Stimulated activated memory B cell treated with anti-CD40 and anti-IgM and Interleukin-4, amounts not matched to agents 10 μg/mL and 1 μg/mL and 100 μg/mL, for 72 hours (primary cell): ENCODE measurements at regions not wholly inside any gene's neighbourhood (a gene's known extent, or its start where the extent isn't known, plus 50 kb on each side); places are given as distances from the start of the nearest gene placed in this dataset.
"Not testable (repeated sequence)": the region's sequence is repeated elsewhere in the genome, so short reads cannot be mapped to it uniquely, and the experiment has no call there.

Source experiments
- ATAC-seq: fragments of 150-1000 bp; cut with Tn5 transposase; 2 replicates; pipeline ENCODE4 v1.10.0; 2021
- H3K27ac Mint-ChIP-seq: one replicate; pipeline ENCODE4 v1.8.0; 2022; ENCODE audit warnings: mild to moderate bottlenecking, mixed read lengths
- H3K27me3 Mint-ChIP-seq: one replicate; pipeline ENCODE4 v1.8.0; 2022; ENCODE audit warnings: mixed read lengths
- H3K36me3 Mint-ChIP-seq: one replicate; pipeline ENCODE4 v1.8.0; 2022; ENCODE audit warnings: mixed read lengths
- H3K4me1 Mint-ChIP-seq: one replicate; pipeline ENCODE4 v1.8.0; 2022; ENCODE audit warnings: mixed read lengths
- H3K4me3 Mint-ChIP-seq: one replicate; pipeline ENCODE4 v1.8.0; 2022; ENCODE audit warnings: mild to moderate bottlenecking, moderate library complexity, mixed read lengths
- H3K9me3 Mint-ChIP-seq: one replicate; pipeline ENCODE4 v1.8.0; 2022; ENCODE audit warnings: mixed read lengths

DNA sequence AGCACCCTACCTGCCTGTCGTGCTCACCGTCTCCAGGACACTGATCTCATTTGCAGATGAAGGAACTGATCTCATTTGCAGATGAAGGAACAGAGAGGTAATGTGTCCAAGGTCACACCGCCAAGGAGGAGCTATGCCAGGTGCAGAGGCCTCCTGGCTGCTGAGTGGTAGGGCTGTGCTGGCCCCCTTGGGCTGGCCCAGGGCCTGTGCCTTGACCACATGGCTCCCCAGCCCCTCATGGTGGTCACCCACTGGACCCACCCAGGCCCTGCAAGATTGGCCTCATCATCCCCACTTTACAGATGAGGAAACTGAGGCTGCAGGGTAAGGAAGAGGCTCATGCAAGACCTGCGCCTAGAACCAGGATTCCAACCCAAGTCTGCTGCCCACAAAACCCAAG lies 628.3 kb downstream of the MATN1 start:
- H3K9me3 Mint-ChIP-seq: peaks cover 25% of the 10 kb centered on the region

DNA sequence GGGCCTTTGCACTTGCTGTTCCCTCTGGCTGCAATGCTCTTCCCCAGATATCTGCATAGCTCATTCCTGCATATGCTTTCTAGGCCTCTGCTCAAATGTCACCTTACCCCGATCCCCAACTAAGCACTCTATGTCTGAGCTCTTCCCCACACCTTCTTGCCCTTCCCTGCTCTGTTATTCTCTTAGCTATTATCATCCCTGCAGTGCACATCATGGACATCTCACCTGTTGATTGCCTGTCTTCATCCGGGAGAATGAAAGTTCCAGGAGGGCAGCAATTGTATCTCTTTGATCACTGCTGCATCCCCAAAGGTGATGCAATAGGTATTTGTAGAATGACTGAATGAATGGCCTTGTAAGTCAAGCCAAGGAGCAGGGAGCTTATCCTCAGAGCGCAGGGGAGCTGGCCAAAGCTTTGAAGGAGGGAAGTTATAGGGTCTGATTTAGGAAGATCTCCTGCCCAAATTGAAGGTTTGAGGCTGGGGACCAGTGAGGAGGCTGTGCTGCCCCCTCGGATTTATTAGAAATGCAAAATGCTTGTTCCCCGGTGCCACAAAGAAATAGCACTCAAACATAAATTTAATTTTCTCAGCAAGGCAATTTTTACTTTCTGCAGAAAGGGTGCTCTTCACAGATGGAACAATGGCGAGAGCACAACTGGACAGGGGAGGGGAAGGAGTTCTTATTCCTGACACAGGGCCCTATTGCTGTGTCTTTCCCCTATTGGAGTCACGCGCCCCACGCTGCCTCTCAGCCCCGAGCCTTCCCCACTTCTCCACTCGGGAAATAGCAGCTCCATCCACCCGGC lies 631.1 kb downstream of the MATN1 start:
- H3K27ac Mint-ChIP-seq: no peak overlapping the region
- no peaks in the 10 kb centered on the region for H3K36me3 Mint-ChIP-seq
- ATAC-seq: no peak
- peaks cover 27% of the 10 kb centered on the region for H3K27me3 Mint-ChIP-seq
- H3K4me3 Mint-ChIP-seq: no peak overlapping the region
- H3K4me1 Mint-ChIP-seq: no peaks in the 10 kb centered on the region
- peaks cover 26% of the 10 kb centered on the region for H3K9me3 Mint-ChIP-seq

More for the DNA sequence above, 628.3 kb downstream of the MATN1 start:
- Mint-ChIP-seq H3K27ac (no peak overlapping the region), H3K4me3 (no peak overlapping the region), H3K36me3 (no peaks in the 10 kb centered on the region), H3K27me3 (peaks cover 8% of the 10 kb centered on the region), H3K4me1 (no peaks in the 10 kb centered on the region)
- no peak for ATAC-seq

DNA sequence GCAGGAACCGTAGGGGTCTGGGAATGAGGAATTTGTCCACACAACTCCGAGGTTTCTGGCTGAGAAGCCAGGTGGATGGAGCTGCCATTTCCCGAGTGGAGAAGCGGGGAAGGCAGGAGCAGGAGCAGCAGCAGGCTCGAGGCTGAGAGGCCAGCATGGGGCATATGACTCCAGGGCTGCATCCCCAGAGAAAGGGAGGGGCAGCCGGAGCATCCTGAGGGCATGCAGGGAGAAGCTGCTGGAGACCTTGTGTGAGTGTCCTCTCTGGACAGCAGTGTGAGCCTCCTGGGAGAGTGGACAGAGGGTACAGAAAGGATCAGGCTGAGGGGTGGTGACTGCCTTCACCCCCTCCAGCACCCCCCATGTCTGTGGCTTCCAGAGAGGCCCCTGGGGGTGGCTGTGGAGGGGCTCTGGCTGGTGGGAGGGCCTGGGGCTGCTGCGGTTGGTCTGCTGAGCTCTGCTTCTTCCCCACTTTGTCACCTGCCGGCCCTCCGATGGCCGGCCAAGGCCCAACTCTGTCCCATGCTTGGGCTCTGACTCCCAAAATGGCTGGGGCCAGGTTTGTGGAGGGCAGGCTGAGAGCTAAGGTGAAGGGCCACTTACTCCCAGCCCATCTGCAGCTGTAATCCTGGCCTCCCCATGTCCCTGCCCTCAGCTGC lies 633.1 kb downstream of the MATN1 start:
- no peaks in the 10 kb centered on the region for H3K4me1 Mint-ChIP-seq
- peaks cover 26% of the 10 kb centered on the region for H3K9me3 Mint-ChIP-seq
- peaks cover 41% of the 10 kb centered on the region for H3K27me3 Mint-ChIP-seq
- H3K36me3 Mint-ChIP-seq: no peaks in the 10 kb centered on the region
- no peak overlapping the region for H3K4me3 Mint-ChIP-seq
- no peak for ATAC-seq
- no peak overlapping the region for H3K27ac Mint-ChIP-seq

DNA sequence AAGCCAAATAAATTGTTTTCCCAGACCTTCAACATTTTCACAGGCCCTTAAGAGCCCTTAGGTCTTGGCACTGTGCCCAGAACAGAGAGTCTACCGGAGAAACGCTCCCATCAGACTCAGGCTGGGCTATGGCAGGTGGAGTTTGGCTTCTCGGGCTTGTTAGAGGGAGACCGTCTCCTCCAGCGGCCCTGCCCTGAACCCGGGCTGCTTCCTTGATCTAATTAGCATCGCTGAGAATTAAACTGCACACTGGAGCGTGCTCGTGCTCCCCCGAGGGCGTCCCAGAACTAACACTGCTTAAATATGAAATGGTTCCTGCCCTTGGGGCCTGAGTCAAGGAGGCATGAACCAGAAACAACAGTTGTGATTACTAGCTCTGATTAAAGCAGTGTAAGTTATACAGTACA lies 634.4 kb downstream of the MATN1 start:
- peaks cover 26% of the 10 kb centered on the region for H3K9me3 Mint-ChIP-seq
- no peak overlapping the region for H3K27ac Mint-ChIP-seq
- H3K4me1 Mint-ChIP-seq: no peaks in the 10 kb centered on the region
- no peak for ATAC-seq
- H3K27me3 Mint-ChIP-seq: peaks cover 54% of the 10 kb centered on the region
- H3K4me3 Mint-ChIP-seq: no peak overlapping the region
- no peaks in the 10 kb centered on the region for H3K36me3 Mint-ChIP-seq

DNA sequence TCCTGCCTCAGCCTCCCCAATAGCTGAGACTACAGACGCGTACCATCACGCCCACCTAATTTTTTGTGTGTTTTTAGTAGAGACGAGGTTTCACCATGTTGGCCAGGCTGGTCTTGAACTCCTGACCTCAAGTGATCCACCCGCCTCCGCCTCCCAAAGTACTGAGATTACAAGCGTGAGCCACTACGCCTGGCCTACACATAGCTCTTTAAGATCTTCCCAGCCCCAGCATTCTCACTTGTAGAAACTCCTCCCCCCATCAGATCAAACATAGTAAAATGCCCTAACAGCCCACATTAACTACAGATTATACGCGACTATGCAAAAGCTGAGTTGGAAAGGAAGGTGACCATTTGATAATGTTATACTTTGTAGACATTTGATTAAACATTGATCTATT lies 634.8 kb downstream of the MATN1 start:
- Mint-ChIP-seq H3K9me3 (peaks cover 25% of the 10 kb centered on the region), H3K27ac (no peak overlapping the region), H3K4me1 (no peaks in the 10 kb centered on the region), H3K27me3 (peaks cover 58% of the 10 kb centered on the region), H3K4me3 (no peak overlapping the region), H3K36me3 (no peaks in the 10 kb centered on the region)
- no peak for ATAC-seq

DNA sequence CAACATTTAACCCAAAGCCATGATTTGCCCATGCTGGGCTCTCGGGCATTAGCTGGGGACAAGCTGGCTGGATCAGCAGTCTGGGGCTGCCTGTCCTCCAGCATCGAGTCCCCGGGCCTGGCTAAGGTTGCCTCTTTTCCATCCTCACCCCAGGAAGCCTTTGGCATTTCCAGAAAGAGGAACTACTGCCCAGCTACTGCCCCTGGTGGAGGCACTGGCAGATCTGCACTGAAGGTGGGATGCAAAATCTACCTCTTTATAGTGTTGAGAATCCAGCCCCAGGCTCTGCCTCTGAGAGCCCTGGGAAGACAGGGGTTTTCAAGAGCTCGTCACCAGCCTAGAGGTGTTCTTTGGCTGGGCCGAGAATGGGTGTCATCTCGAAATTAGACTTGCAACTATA lies 635.9 kb downstream of the MATN1 start:
- H3K4me1 Mint-ChIP-seq: no peaks in the 10 kb centered on the region
- peaks cover 69% of the 10 kb centered on the region for H3K27me3 Mint-ChIP-seq
- no peaks in the 10 kb centered on the region for H3K36me3 Mint-ChIP-seq
- ATAC-seq: no peak
- no peak overlapping the region for H3K4me3 Mint-ChIP-seq
- H3K9me3 Mint-ChIP-seq: peaks cover 15% of the 10 kb centered on the region
- no peak overlapping the region for H3K27ac Mint-ChIP-seq

DNA sequence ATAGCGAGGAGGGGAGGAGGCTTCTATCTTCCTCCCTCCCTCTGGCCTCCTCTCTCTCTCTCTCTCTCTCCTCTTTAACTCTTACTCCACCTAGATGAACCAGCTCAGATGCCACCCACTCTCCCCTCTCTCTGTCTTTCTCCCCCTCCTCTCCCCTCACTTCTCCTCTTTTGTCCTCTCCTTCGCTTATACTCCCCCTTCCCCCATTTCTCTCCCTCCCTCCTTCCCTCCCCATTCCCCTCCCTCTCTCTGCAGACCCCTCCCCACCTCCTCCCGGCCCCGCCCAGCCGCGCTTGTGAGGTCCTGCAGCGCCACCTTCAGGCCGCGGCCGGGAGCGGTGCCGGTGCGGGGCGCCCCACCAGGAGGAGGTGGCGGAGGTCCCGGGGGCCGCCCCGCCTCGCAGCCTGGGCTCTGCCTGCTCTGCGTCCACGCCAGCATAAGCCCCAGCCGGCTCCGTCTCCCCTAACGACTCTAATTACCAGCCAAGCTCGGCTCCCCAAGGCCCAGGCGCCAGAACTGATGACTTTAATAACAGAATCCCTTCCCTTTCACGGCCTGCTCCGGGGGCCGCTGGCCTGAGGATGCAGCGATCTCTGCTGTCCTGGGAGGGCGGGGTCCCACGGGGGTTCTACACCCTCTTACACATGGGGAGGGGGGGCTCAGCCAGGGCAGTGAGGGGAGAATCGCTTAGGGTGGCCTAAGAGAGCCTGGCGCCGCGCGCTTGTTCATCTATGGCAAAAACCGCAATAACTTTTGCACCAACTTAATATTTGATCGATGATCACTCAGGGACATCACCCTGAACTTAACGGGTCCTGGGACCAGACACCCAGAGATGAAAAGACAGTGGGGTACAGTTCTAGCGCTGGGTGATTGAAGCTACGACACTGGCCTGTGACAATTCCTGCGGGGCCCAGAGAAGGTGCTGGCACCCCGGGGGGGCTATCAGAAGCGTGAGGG lies 637.3 kb downstream of the MATN1 start:
- no peaks in the 10 kb centered on the region for H3K36me3 Mint-ChIP-seq
- H3K27ac Mint-ChIP-seq: no peak overlapping the region
- no peaks in the 10 kb centered on the region for H3K4me1 Mint-ChIP-seq
- peaks cover 83% of the 10 kb centered on the region for H3K27me3 Mint-ChIP-seq
- peaks cover 6% of the 10 kb centered on the region for H3K9me3 Mint-ChIP-seq
- H3K4me3 Mint-ChIP-seq: no peak overlapping the region
- no peak for ATAC-seq

DNA sequence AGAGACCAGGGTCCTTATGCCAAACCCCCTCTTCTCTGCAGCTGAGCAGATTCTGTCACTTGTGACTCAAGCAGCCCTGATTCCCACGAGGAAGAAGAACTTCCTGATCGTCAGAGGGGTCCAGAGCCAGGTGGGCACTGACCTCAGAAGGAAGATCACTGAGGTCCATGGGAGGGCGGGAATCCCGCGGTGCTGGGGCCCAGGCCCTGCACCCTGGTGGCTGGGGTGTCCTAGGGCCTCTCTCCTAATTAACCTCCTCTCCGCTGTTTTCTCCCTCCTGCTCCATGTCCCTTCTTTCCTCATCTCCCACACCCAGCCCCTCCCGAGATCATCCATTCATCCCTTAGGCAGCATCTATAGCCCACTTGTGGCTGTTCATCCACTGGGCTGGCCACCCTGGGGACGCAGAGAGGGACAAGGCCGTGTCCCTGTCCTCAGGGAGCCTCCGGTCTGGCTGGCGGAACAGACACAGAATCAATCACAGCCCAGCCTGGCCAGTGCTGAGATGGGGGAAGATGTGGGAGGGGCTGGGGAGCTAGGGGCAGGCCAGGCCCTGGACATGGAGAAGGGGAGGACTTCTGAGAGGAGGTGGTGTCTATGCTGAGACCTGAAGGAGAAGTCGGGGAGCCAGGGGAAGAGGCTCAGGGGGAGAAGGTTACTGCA lies 638.3 kb downstream of the MATN1 start:
- Mint-ChIP-seq H3K27ac (no peak overlapping the region), H3K27me3 (peaks cover 85% of the 10 kb centered on the region), H3K4me3 (no peak overlapping the region), H3K36me3 (no peaks in the 10 kb centered on the region), H3K4me1 (no peaks in the 10 kb centered on the region), H3K9me3 (peaks cover 6% of the 10 kb centered on the region)
- no peak for ATAC-seq

DNA sequence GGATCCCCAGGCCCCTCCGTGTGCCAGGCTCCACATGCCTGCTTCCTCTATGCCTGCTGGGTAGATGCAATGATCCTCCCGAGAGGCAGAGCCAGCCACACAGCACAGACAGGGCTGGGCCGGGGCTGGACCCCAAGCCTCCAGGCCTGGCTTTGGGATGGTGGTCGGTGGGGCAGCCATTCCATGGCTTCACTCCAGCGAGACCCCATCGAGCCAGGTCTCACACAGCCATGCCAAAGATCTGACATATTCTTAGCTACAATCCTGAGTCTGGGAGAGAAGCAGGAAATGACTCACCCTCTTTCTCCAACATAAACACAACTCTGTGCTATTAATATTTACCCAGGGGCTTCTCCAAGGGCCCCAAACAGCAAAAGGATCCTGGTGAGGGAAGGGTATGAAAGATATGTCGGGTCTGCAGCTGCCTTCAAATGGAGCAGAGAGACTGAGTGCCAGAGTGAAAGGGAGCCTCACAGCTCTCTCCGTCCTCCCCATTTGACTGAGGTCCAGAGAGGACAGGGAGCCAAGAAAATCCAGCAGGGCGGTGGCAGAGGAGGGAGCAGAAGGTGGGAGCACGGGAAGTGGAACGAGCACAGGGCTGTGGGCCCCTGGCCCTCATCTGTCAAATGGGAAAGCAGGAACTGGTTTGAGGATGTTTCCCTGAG lies 639.5 kb downstream of the MATN1 start:
- no peaks in the 10 kb centered on the region for H3K9me3 Mint-ChIP-seq
- H3K27ac Mint-ChIP-seq: no peak overlapping the region
- ATAC-seq: no peak
- H3K4me3 Mint-ChIP-seq: no peak overlapping the region
- H3K4me1 Mint-ChIP-seq: no peaks in the 10 kb centered on the region
- no peaks in the 10 kb centered on the region for H3K36me3 Mint-ChIP-seq
- peaks cover 74% of the 10 kb centered on the region for H3K27me3 Mint-ChIP-seq

DNA sequence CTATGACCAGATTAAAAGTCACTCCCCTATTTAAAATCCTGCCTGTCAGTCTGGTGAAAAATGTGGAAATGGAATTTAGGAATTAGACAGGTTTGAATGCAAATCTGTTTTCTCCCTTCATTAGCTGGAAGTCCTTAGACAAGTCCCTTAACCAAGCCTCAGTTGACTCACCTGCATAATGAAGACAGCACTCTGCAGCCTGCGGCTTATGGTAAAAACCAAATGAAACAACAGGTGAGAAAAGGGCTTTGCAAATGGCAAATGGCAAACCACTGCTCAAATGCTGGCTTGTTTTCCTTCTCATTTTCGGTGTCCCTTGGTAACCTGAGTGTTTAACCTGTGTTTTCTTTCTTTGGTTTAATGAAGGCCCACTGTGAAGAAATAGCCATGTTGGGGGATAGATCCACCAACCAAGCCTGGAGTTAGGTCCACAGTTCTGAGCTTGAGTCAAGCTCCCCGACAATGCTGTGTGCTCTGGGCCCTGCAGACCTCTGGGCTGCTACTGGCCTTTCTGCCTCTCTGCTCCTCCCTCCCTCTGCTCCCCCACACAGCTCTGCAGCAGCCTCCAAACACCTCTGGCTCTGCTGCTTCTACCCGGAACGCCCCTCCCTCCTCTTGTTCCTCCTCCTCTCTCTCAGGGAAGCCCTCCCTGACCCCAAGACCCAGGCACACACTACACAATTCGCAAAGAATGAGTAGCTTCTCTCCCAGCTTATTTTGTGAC lies 641.8 kb downstream of the MATN1 start:
- Mint-ChIP-seq H3K36me3 (no peaks in the 10 kb centered on the region), H3K27me3 (peaks cover 57% of the 10 kb centered on the region), H3K27ac (no peak overlapping the region), H3K4me1 (no peaks in the 10 kb centered on the region), H3K9me3 (peaks cover 3% of the 10 kb centered on the region), H3K4me3 (no peak overlapping the region)
- ATAC-seq: no peak

DNA sequence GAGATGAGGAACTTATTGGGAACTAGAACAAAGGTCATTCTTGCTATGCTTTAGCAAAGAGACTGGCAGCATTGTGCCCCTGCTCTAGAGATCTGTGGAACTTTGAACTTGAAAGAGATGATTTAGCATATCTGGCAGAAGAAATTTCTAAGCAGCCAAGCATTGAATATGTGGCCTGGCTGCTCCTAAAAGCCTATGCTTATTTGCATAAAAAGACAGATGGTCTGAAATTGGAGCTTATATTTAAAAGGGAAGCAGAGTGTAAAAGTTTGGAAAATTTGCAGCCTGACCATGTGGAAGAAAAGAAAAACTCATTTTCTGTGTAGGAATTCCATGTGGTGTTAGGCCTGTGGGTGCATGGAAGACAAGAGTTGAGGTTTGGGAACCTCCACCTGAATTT lies 647.5 kb downstream of the MATN1 start:
- Mint-ChIP-seq H3K27me3 (peaks cover 11% of the 10 kb centered on the region), H3K9me3 (peaks cover 11% of the 10 kb centered on the region)
- not testable (repeated sequence) for H3K4me3 Mint-ChIP-seq, H3K36me3 Mint-ChIP-seq, H3K27ac Mint-ChIP-seq, ATAC-seq, H3K4me1 Mint-ChIP-seq

DNA sequence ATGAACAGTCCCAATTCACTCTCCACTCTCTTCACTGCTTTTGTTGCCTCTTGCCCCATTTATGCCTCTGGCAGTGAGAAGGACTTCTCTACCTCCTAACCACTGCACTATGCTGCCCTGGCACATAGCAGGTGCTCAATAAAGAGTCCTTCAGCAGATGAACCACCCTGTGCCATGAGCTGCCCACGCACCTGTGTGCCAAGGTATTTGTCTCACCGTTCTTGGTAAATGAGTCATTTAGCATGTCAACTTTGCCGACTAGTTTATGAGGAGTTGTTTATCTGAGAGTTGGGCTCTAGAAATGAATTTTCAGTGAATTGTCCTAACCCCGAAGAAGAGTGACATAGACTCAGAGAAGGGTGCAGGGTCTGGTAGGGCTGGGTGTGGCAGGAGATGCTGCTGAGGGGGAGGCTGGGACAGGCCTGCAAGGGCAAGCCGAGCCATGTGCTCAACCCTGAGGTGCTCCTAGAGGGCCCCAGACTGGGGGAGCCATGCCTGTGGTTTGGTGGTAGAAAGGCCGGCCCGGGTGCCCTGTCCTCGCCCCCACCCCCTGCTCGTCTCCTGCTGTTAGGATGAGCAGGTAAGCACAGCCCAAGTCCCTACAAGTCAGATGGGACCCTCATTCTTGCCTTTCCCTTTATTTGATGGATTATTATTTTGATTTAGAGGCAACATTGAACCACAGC lies 654.5 kb downstream of the MATN1 start:
- no peak overlapping the region for H3K4me3 Mint-ChIP-seq
- ATAC-seq: no peak
- H3K27ac Mint-ChIP-seq: no peak overlapping the region
- H3K27me3 Mint-ChIP-seq: peaks cover 48% of the 10 kb centered on the region
- no peaks in the 10 kb centered on the region for H3K9me3 Mint-ChIP-seq
- H3K4me1 Mint-ChIP-seq: no peaks in the 10 kb centered on the region
- no peaks in the 10 kb centered on the region for H3K36me3 Mint-ChIP-seq

DNA sequence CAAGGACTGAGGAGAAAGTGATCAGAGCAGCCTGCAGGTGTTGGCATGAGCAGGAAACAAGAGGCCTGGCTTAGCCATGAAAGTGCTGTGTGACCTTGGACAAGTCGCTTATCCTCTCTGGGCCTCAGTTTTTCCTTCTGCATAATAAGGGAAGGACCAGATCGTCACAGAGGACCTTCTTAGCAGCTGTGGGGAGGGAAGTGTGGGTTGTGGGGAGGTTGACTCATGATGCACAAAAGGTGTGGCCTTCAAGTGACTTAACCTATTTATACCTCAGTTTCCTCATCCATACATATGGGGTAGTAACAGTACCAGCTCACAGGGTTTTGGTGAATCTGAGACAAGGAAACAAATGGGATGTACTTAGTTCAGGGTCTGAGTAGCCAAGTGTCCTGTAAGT lies 658.8 kb downstream of the MATN1 start:
- ATAC-seq: no peak
- Mint-ChIP-seq H3K4me1 (no peaks in the 10 kb centered on the region), H3K27ac (no peak overlapping the region), H3K9me3 (no peaks in the 10 kb centered on the region), H3K36me3 (no peaks in the 10 kb centered on the region), H3K27me3 (peaks cover 25% of the 10 kb centered on the region), H3K4me3 (no peak overlapping the region)
